Suppressor macrophage treated with lipopolysaccharide for 4 hours (primary cell): ENCODE measurements at regions not wholly inside any gene's neighbourhood (a gene's known extent, or its start where the extent isn't known, plus 50 kb on each side); places are given as distances from the start of the nearest gene placed in this dataset.
A peak's percentile ranks its signal among the peaks of the same experiment; 100 is the strongest.
"Not testable (repeated sequence)": the region's sequence is repeated elsewhere in the genome, so short reads cannot be mapped to it uniquely, and the experiment has no call there.

Source experiments
- DNase-seq: peaks from one replicate; pipeline ENCODE4 v3.0.0-alpha.2; 2020

GRCh38 chr2:163177592-163177991, 339.0 kb upstream of the KCNH7 start:
- DNase-seq: no peak

GRCh38 chr2:163175294-163175693, 336.7 kb upstream of the KCNH7 start:
- no peak for DNase-seq

GRCh38 chr2:163173591-163173990, 335.0 kb upstream of the KCNH7 start:
- DNase-seq: no peak

GRCh38 chr2:163171786-163172530, 333.4 kb upstream of the KCNH7 start:
- no peak for DNase-seq

- DNase-seq: peak; percentile 2
These were observed 319.4 kb upstream of the KCNH7 start for GRCh38 chr2:163157891-163158496.

- DNase-seq: no peak
These were observed 318.8 kb upstream of the KCNH7 start for GRCh38 chr2:163157411-163157810.

- DNase-seq: no peak
These were observed 317.4 kb upstream of the KCNH7 start for GRCh38 chr2:163155925-163156324.

- DNase-seq: peak; percentile 34
These were observed 316.8 kb upstream of the KCNH7 start for GRCh38 chr2:163155279-163155883.

- no peak for DNase-seq
These were observed 304.1 kb upstream of the KCNH7 start for GRCh38 chr2:163142618-163143017.

GRCh38 chr2:163138947-163139346, 300.4 kb upstream of the KCNH7 start:
- DNase-seq: no peak

- no peak for DNase-seq
These were observed 296.7 kb upstream of the KCNH7 start for GRCh38 chr2:163135256-163135655.

GRCh38 chr2:163133602-163134001, 295.0 kb upstream of the KCNH7 start:
- no peak for DNase-seq

- DNase-seq: peak; percentile 15
These were observed 294.3 kb upstream of the KCNH7 start for GRCh38 chr2:163132850-163133249.

GRCh38 chr2:163132207-163132606, 293.6 kb upstream of the KCNH7 start:
- not testable (repeated sequence) for DNase-seq

- no peak for DNase-seq
These were observed 285.0 kb upstream of the KCNH7 start for GRCh38 chr2:163123526-163123925.

GRCh38 chr2:163122257-163122656, 283.7 kb upstream of the KCNH7 start:
- no peak for DNase-seq

- no peak for DNase-seq
These were observed 282.9 kb upstream of the KCNH7 start for GRCh38 chr2:163121483-163121882.

GRCh38 chr2:163119966-163120365, 281.4 kb upstream of the KCNH7 start:
- no peak for DNase-seq

- DNase-seq: no peak
These were observed 248.4 kb upstream of the KCNH7 start for GRCh38 chr2:163086940-163087339.

- not testable (repeated sequence) for DNase-seq
These were observed 246.9 kb upstream of the KCNH7 start for GRCh38 chr2:163085366-163086024.

- DNase-seq: no peak
These were observed 243.2 kb upstream of the KCNH7 start for GRCh38 chr2:163081754-163082153.

GRCh38 chr2:163077241-163077640, 238.7 kb upstream of the KCNH7 start:
- no peak for DNase-seq

- no peak for DNase-seq
These were observed 227.5 kb upstream of the KCNH7 start for GRCh38 chr2:163066085-163066484.

- DNase-seq: no peak
These were observed 224.0 kb upstream of the KCNH7 start for GRCh38 chr2:163062524-163062923.
